Endodermal cell (in vitro differentiated cells): ENCODE measurements at regions not wholly inside any gene's neighbourhood (a gene's known extent, or its start where the extent isn't known, plus 50 kb on each side); places are given as distances from the start of the nearest gene placed in this dataset.

Source experiments
- DNase-seq: peaks from one replicate; pipeline ENCODE4 v3.0.0-alpha.2; 2017
- H3K27ac ChIP-seq: 2 replicates; pipeline ENCODE4 v1.5.1; 2013; ENCODE audit warnings: mild to moderate bottlenecking, low read depth, low read length, moderate library complexity
- H3K27me3 ChIP-seq: 2 replicates; pipeline ENCODE4 v1.6.1; 2013; ENCODE audit warnings: mild to moderate bottlenecking, low read length, moderate library complexity; ENCODE audit not compliant: insufficient read depth, control insufficient read depth, poor library complexity, severe bottlenecking
- H3K36me3 ChIP-seq: 2 replicates; pipeline ENCODE4 v1.7.0; 2013; ENCODE audit warnings: mild to moderate bottlenecking, low read length, moderate library complexity; ENCODE audit not compliant: control insufficient read depth, insufficient read depth
- H3K4me1 ChIP-seq: one replicate; pipeline ENCODE4 v1.7.0; 2013; ENCODE audit warnings: low read length; ENCODE audit not compliant: control insufficient read depth, insufficient read depth
- H3K4me3 ChIP-seq: 2 replicates; pipeline ENCODE4 v1.5.1; 2013; ENCODE audit warnings: mild to moderate bottlenecking, low read length, moderate library complexity
- H3K9ac ChIP-seq: 2 replicates; pipeline ENCODE4 v1.6.1; 2013; ENCODE audit warnings: mild to moderate bottlenecking, low read length, moderate library complexity; ENCODE audit not compliant: poor library complexity, severe bottlenecking; ENCODE audit errors: extremely low read depth
- H3K9me3 ChIP-seq: 2 replicates; pipeline ENCODE4 v1.6.1; 2013; ENCODE audit warnings: mild to moderate bottlenecking, low read length, moderate library complexity; ENCODE audit not compliant: control insufficient read depth
- H3K27ac Mint-ChIP-seq: 2 replicates; pipeline ENCODE4 v1.8.0; 2020; ENCODE audit warnings: mixed read lengths
- H3K27me3 Mint-ChIP-seq: 2 replicates; pipeline ENCODE4 v1.8.0; 2021; ENCODE audit warnings: mild to moderate bottlenecking, mixed read lengths; ENCODE audit not compliant: insufficient read depth
- H3K36me3 Mint-ChIP-seq: 2 replicates; pipeline ENCODE4 v1.8.0; 2020; ENCODE audit warnings: low read depth, mixed read lengths
- H3K4me1 Mint-ChIP-seq: 2 replicates; pipeline ENCODE4 v1.8.0; 2020; ENCODE audit warnings: mixed read lengths
- H3K4me3 Mint-ChIP-seq: 2 replicates; pipeline ENCODE4 v1.8.0; 2020; ENCODE audit warnings: mild to moderate bottlenecking, moderate library complexity, mixed read lengths
- H3K9me3 Mint-ChIP-seq: 2 replicates; pipeline ENCODE4 v1.8.0; 2020; ENCODE audit warnings: mild to moderate bottlenecking, mixed read lengths
- WGBS, 2 experiments: methylation state at CpG; one replicate each; pipeline versions ENCODE4 v1.1.5 to v1.1.7; 2013; ENCODE audit warnings: missing lambda C conversion rate in 2 of 2, mixed read lengths in 1 of 2; ENCODE audit not compliant: insufficient coverage in 1 of 2, insufficient read length in 1 of 2; 5-methylcytosine and 5-hydroxymethylcytosine counted together
- TF ChIP-seq, protein P1 (sequence below): fragments of 200-600 bp; sonication (generic); conservative IDR thresholded peaks from 2 replicates; pipeline ENCODE4 v1.5.0; 2021; ENCODE audit warnings: antibody characterized with exemption, mild to moderate bottlenecking

DNA sequence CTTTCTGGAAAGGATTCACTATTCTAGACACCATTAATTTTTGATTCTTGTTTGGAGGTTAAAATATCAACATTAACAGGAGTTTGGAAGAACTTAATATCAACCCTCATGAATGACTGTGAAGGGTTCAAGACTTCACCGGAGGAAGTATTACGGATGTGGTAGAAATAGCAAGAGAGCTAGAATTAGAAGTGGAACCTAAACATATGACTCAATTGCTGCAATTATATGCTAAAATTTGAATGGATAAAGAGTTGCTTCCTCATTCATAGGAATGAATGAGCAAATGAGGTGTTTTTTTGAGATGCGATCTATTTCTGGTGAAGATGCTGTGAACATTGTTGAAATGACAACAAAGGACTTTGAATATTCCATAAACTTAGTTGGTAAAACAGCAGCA is 77.9 kb upstream of the TNFSF4 start:
- Mint-ChIP-seq H3K4me1 (no peaks in the 10 kb centered on the region), H3K27ac (no peak overlapping the region), H3K27me3 (no peaks in the 10 kb centered on the region), H3K4me3 (no peak overlapping the region), H3K36me3 (no peaks in the 10 kb centered on the region), H3K9me3 (no peaks in the 10 kb centered on the region)
- no peak for DNase-seq
- H3K9ac ChIP-seq: no peak overlapping the region
- TF ChIP-seq, protein P1, sequence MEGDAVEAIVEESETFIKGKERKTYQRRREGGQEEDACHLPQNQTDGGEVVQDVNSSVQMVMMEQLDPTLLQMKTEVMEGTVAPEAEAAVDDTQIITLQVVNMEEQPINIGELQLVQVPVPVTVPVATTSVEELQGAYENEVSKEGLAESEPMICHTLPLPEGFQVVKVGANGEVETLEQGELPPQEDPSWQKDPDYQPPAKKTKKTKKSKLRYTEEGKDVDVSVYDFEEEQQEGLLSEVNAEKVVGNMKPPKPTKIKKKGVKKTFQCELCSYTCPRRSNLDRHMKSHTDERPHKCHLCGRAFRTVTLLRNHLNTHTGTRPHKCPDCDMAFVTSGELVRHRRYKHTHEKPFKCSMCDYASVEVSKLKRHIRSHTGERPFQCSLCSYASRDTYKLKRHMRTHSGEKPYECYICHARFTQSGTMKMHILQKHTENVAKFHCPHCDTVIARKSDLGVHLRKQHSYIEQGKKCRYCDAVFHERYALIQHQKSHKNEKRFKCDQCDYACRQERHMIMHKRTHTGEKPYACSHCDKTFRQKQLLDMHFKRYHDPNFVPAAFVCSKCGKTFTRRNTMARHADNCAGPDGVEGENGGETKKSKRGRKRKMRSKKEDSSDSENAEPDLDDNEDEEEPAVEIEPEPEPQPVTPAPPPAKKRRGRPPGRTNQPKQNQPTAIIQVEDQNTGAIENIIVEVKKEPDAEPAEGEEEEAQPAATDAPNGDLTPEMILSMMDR: no peak
- H3K9me3 ChIP-seq: no peaks in the 10 kb centered on the region
- H3K4me3 ChIP-seq: no peak overlapping the region
- H3K27me3 ChIP-seq: no peaks in the 10 kb centered on the region
- H3K27ac ChIP-seq: no peak overlapping the region
- H3K4me1 ChIP-seq: no peaks in the 10 kb centered on the region
- H3K36me3 ChIP-seq: no peaks in the 10 kb centered on the region
- 87 to 96% methylated on average over 3 of the region's 3 CpGs for WGBS, 2 experiments

DNA sequence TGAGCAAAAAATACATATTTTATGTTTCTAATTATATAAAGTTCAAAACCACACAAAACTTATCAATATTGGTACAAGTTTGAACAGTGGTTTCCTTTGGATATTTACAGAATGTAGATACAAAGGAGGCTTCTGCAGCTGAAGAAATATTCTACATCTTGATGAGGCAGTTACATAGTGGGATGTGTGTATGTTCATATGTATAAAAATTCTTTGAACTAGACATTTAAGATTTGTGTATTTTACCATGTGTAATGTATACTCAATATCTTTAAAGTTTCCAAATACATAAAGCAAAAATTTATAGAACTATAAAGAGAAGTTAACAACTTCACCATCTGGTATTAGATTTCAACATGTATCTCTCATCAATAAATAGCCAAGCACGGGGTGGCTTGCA is 80.7 kb upstream of the TNFSF4 start:
- H3K36me3 ChIP-seq: no peaks in the 10 kb centered on the region
- H3K4me1 ChIP-seq: no peaks in the 10 kb centered on the region
- DNase-seq: no peak
- no peaks in the 10 kb centered on the region for H3K36me3 Mint-ChIP-seq
- H3K9ac ChIP-seq: no peak overlapping the region
- 96% methylated on average over 1 of the region's 1 CpG; no CpG with 5 or more reads in 1 of the 2 experiments for WGBS, 2 experiments
- no peaks in the 10 kb centered on the region for H3K9me3 ChIP-seq
- H3K4me1 Mint-ChIP-seq: no peaks in the 10 kb centered on the region
- H3K27me3 ChIP-seq: no peaks in the 10 kb centered on the region
- H3K27ac ChIP-seq: no peak overlapping the region
- no peaks in the 10 kb centered on the region for H3K27me3 Mint-ChIP-seq
- TF ChIP-seq, protein P1: no peak
- no peaks in the 10 kb centered on the region for H3K9me3 Mint-ChIP-seq
- no peak overlapping the region for H3K27ac Mint-ChIP-seq
- no peak overlapping the region for H3K4me3 ChIP-seq
- no peak overlapping the region for H3K4me3 Mint-ChIP-seq

DNA sequence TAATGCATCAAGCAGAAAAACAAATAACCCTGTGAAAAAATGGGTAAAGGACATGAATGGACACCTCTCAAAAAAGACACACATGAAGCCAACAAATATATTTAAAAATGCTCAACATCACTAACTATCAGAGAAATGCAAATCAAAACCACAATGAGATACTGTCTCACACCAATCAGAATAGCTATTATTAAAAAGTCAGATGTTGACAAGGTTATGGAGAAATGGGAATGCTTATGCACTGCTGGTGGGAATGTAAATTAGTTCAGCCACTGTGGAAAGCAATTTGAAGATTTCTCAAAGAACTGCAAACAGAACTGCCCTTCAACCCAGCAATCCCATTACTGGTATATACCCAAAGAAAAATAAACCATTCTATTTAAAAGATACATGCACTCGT is 86.6 kb upstream of the TNFSF4 start:
- Histone ChIP-seq H3K4me1 (no peaks in the 10 kb centered on the region), H3K27ac (no peak overlapping the region), H3K9ac (no peak overlapping the region), H3K9me3 (no peaks in the 10 kb centered on the region), H3K27me3 (no peaks in the 10 kb centered on the region), H3K36me3 (no peaks in the 10 kb centered on the region), H3K4me3 (no peak overlapping the region)
- Mint-ChIP-seq H3K4me1 (peaks cover 3% of the 10 kb centered on the region), H3K36me3 (no peaks in the 10 kb centered on the region), H3K27me3 (no peaks in the 10 kb centered on the region), H3K4me3 (no peak overlapping the region), H3K27ac (no peak overlapping the region), H3K9me3 (no peaks in the 10 kb centered on the region)
- WGBS, 2 experiments: 100% methylated on average over 1 of the region's 1 CpG; no CpG with 5 or more reads in 1 of the 2 experiments
- TF ChIP-seq, protein P1: no peak
- DNase-seq: no peak
